ENCODE measurements at regions not wholly inside any gene's neighbourhood (a gene's known extent, or its start where the extent isn't known, plus 50 kb on each side); places are given as distances from the start of the nearest gene placed in this dataset.

DNA sequence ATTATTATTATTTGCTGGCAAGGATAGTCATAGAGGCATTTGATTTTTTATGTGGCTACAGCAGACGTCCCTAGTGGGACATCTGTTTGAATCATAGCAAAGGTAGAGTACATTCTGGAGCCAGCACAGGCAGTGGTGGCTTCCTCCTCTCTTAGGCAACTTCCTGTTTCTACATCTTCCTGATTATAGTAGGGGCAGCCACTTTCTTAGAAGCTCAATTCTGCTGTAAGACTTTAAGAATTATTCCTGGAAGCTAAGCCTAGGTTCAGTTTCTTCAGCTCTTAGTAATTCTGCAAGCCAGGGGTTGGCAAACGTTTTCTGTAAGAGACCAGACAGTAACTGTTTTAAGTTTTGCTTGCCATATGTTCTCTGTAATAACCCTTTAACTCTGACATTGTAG lies 129.3 kb upstream of the TENM4 start:
- DNase-seq, result no peak

DNA sequence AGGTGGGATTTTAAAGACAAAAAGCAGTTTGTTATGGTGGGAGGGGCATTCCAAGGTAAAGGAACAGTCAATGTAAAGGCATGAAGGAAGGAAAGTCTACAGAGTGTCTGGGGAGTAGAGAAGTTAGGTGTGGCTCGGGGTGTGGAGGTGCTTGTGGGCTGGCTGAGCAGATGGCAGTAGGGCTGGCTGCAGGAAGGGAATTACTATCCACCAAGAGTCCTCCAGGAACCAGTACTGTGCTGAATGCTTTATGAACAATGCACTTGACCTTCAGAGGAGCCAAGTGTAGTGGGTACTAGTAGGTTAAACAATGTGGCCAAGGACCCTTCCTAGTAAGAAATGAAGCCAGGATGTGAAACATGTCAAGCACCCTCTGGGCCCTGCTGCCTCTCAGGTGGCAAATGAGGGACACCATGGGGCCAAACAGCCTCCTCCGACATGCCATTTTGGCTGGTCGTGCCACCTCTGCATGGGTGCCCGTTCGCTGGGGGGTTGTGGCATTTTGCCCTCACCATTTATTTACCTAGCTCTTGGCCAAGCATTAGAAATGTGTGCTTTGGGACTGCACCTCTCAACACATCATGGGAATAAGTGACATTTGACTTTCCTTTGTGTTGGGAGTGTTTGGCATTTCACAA lies 123.6 kb upstream of the TENM4 start:
- no peak for DNase-seq

DNA sequence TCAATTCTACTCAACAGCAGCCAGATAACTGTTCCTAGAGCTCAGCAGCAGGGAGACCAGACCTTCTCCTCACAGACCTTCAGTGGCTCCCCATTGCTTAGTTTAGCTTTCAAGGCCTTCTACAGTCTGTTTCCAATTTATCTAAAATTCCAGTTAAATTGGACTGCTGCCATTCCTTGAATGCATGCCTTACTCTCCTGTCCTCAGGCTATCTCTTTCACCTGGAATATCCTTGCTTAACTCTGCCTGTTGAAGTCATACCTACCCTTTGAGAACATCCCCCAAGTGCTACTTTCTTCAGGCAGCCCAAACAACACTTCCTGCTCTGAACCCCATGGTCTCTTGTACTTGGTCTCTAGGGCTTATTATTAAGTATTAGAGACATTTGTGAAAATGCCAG lies 120.7 kb upstream of the TENM4 start:
- DNase-seq, result no peak

DNA sequence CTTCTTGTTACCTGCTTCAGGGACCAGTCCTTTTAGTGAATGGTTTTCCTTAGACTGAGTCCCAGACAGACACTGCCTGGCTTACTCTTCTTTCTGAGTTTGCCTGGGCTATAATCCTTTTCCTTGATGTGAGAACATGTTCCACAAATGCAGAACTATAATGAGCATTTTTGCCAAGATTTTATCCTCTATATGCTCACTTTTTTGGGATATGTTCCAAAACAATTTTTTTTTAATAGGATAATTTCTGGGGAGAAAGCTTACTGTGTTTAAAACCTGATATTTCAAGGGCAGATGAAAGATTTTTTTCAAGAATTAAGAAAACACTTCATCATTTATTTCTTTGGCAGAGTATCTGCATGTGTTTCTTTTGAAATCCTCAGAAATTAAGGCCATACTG lies 110.0 kb upstream of the TENM4 start:
- no peak for DNase-seq

- DNase-seq, result no peak
Measured at GRCh38 chr11:79547256-79547655, 106.4 kb upstream of the TENM4 start.

DNA sequence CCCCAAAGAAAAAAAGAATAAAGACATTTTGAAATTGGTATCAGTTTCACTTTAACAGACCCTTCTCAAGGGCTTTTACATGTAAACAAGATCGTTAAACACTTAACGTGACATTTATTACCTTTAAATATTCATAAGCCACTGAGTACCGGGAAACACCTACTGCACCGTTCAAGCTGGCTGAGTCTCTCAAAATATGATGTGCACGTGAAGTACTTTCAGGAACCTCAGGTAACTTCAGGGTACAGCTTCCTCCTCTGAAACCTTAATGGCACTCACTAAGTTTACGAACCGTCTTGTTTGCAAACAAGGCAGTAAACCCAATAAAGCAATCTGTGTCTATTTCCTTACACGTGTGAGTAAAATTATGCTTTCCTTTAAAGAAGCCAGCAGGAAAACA lies 105.5 kb upstream of the TENM4 start:
- DNase-seq, result no peak

DNA sequence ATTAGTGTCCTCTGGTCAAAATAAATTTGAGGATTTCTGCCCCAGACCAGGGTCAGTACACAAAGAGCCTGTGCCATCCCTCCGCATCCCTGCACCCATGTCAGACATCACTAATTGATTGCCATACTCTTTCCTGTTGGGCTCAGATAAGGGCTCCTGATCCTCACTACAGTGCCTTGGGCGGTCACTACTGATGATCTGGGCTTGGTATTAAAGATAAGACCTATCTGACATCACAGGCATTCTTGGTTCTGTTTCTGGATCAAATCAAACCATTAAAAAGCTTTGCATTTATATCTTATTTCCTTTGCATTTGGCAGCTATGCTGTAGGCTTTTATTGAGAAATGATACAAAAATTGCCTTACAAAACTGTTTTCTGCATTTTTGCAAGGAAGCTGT lies 103.5 kb upstream of the TENM4 start:
- DNase-seq, result no peak

GRCh38 chr11:79543101-79543500 lies 102.3 kb upstream of the TENM4 start:
- no peak for DNase-seq

- no peak for DNase-seq
Measured at GRCh38 chr11:79541466-79541865, 100.6 kb upstream of the TENM4 start.

DNA sequence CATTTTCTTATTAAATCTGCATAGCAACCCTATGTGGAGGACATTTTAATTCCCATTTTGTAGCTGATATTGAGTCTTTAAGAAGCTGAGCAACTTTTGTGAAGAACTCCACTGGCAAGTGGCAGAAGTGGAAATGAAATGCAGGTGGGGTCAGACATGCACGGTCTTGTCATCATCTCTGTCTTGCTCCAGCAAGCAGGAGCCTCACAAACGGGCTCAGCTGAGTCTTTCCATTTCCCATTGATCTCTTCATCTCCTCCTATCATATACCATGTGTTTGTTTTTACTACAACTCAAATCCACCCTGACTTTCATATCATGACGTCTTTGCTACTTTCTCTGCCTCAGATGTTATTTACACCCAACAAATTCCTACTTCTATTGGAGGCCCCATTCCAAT lies 97.9 kb upstream of the TENM4 start:
- DNase-seq, result no peak

DNA sequence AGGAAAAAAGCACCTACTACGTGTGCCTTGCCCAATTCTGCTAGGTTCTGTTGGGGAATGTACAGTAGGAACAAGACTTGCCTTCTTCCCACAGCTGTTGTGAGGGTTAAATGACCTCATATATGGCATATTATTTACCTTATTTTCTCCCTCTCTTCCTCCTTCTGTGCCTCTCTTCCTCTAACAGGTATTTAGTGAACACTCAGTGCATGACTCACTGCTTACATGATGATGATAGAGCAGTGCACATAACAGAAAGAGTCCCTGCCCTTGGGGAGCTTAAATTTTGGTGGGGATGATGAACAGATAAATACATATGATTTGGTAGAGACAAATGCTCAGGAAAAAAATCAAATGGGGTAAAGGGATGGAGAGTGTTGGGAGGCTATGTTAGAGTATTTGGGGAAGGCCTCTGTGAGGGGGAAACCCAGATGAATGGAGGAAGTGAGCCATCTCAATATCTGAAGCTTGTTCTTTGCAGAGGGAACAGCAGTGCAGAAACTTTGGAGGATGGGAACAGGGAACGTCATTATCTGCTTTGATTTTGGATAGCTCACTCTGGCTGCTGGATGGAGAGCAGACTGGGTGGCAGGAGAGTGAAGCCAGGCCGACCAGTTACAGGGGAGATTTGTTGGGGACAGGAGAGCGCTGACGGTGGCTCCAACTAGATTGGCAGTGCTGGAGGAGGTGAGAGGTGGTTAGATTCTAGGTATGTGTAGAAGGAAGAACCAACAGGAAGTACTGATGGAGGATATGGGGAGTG lies 95.5 kb upstream of the TENM4 start:
- DNase-seq, result no peak

DNA sequence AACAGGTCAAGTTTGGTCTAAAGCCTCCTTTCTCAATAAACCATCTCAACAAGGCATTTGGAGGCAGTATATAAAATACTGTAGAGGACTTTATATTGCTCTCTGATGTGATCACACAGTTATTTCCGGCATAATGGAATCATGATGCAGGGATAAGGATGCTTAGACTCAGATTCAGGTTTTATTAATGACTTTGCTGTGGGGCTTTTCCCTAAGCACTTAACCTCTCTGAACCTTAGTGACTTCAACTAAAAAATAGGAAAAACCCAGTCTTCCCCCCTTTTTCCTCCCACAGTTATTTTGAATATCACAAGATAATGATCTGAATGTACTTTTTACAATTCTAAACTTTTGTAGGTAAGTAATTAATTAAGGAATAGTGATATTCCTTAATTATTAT lies 94.8 kb upstream of the TENM4 start:
- DNase-seq, result no peak

DNA sequence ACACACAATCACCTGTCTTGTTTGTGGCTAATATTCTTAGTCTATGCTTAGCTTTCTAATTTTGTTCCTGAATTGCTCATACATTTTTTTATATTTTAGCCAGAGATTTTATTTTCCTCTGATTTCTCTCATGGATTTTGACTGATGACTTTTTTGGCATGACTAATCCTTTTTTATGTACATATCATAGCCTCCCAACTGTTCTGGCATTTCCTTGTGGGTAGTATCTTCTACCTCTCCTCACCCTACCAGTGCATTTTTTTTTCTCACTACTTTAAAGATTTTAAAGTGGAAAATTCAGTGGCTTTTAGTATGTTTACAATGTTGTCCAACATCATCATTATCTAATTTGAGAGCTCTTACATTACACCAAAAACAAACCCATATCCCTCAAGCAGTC lies 84.4 kb upstream of the TENM4 start:
- DNase-seq, result no peak

DNA sequence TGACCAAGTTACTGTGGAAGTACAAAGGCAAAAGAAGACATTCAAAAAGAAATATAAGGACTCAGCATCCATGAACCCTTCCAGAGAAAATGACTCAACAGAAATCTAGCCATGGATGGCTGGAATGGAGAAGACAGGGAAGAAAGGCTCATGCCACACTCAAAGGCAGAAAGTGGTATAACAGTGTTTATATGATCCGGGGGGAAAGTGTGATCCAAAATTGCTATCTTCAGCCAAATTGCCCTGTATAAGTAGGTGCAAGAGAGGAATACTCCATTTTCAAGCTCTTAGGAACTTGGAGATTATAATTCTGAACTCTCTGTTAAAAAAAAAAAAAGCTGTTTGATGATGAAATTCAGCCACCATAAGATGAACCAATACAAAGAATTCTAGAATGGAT lies 81.8 kb upstream of the TENM4 start:
- no peak for DNase-seq

GRCh38 chr11:79520086-79520485 lies 79.3 kb upstream of the TENM4 start:
- DNase-seq, result no peak

GRCh38 chr11:79515781-79516180 lies 75.0 kb upstream of the TENM4 start:
- no peak for DNase-seq

DNA sequence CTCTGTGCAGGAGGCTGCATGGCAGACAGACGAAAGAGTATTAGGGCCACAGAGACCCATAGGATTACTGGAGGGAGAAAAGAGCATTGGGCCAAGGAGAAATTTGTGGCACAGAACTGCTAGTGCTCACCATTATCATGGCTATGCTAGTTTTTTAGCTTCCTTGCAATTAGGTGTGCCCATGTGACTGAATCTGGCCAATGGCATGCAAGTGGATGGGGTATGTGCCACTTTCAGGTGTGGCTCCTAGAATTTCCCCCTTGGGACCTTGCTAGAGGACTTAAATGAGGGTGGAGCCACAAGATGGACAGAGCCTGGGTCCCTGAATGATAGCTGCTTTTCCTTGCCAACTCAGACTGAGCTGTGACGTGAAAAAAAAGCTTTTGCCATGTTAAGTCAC lies 73.9 kb upstream of the TENM4 start:
- no peak for DNase-seq

DNA sequence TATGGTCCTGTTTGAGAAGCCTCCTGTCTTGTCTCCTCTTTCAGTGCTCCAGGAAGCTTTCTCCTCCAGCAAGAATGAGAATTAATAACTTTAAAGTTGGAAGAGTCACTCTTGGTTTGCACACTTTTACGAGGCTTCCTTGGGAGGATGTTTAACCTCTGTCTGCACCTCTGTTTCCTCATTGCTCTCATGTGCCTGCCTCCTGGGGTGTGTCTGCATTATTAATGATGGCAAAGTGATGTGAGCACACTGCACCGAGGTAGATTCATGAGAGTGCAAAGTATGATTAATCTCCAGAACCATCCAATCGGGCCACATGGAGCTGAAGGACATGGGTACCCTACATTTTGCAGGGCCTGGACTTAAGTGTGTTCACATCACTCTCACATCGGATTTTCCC lies 73.5 kb upstream of the TENM4 start:
- no peak for DNase-seq

DNA sequence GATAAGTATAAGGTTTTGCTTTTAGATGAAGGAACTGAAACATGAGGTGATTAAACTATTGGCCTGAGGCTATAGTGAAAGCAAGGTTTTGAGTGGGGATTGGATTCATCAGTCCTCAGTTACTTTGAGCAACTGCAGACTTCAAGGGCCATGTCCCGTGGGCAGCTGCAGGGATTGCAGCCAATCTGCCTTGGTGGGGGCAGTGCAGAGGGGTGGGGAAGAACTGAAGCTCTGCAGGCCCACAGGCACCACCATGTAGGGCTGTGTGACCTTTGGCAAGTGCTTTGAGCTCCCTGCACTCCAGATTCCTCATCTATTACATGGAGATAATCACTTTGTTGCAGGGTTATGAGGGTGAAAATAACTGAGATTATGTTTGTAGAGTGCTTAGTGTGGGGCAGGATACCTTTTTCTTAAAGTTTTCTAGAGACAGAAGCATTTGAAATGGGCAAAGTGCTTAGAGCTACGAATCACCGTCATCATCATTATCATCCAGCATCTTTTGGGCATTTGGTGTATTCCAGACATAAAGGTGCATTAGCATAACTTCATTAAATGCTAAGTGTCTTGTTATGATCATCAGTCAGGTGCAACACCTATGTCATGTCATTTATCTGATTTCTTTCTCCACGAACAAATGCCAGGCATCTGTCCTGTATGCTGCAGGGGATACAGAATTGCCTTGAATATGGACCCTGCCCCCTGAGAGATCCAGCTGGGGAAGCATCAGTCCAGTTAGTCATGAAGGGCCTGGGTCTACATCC lies 72.1 kb upstream of the TENM4 start:
- DNase-seq, result no peak

DNA sequence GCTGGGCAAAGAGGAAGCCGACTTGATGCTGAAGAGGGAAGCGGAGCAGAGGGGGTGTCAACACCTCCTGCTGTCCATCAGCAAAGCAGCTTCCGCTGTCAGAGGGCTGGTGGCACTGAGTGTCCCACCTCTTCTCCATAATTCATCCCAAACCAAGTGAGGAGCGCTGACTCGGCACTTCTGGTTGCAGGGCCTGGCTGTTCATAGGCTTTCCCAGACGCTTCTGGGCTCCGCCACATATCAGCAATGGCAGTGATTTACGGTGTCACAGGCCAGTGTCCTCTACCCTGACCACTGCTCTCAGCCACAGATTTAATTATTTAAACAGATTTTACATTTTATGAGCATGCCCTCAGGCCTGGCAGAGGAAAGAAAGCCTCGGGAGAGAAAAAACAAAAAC lies 70.1 kb upstream of the TENM4 start:
- no peak for DNase-seq

DNA sequence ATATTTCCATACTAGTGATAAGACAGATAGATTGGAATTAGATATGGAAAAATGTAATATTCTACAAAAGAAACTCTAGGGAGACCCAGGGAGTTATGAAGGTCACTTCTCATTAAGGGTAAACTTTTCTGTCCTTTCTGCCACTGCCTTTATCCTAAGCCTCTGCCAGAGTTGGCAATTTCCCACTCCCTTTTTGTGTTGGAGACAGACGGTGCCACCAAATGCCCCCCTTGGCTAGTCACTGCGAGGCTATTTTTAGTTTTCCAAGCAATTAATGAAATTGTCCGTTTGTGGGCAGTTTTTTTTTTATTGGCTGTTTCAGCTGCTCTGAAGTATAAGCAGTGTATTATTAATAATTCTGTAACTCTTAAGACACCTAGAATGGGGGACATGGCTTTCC lies 67.6 kb upstream of the TENM4 start:
- DNase-seq, result no peak

- DNase-seq, result no peak
Measured at GRCh38 chr11:79507706-79508105, 66.9 kb upstream of the TENM4 start.

DNA sequence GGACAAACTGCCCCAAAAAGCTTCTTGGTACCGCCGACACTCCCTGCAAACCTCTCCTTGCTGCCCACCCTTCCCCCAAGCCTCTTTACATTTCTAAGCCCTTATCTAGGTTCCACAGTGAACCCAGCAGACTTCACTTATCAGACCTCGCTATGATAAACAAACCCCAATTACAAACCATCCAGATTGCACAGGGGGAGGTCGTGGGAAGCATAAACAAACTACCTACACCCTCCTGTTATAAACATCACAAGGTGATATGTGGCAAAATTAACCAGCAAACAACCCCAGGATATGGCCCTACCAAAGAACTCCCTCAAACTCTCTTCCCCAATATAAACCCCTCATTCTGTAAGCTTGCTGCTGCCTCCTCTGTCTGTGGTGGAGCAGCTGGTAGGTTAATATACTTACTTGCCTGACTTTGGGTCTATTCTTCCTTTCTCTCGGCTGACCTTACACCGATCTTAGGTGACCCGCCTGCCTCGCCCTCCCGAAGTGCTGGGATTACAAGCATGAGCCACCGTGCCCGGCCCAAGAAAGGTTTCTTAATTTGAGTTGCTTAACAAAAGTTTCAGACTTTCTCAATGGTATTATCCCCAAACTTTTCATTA lies 66.0 kb upstream of the TENM4 start:
- no peak for DNase-seq

- no peak for DNase-seq
Measured at GRCh38 chr11:79506124-79506523, 65.3 kb upstream of the TENM4 start.

Measured in NCI-H2107 (cell line).